ENCODE measurements at regions not wholly inside any gene's neighbourhood (a gene's known extent, or its start where the extent isn't known, plus 50 kb on each side); places are given as distances from the start of the nearest gene placed in this dataset.

DNA sequence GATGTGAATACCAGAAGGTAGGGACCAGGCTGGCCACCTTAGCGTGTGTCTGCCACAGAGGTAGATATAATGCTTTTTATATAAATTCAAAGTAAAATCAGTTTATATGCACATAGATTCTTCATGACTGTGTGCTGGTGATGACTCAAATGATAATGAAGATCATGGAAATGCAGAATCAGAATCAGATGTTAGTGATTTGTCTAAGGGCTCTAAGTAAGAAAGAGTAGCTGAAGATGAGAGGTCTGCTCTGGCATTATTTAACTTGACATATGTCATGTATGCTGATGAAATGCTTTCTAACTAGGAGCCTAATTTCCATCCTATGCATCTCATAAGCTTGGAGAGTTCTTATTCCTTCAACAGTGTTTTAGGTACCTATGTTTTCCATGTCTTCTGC lies 50.3 kb upstream of the DPH6 start:
- no peak overlapping the region for H3K4me3 Mint-ChIP-seq
- H3K27me3 Mint-ChIP-seq (ENCODE audit: low read depth) = peaks cover 7% of the 10 kb centered on the region
- H3K4me1 Mint-ChIP-seq (ENCODE audit: low read depth) = no peaks in the 10 kb centered on the region
- ATAC-seq = no peak
- H3K9me3 Mint-ChIP-seq = peaks cover 5% of the 10 kb centered on the region
- DNase-seq = no peak
- H3K36me3 Mint-ChIP-seq (ENCODE audit: insufficient read depth) = no peaks in the 10 kb centered on the region

- DNase-seq = no peak
- H3K36me3 Mint-ChIP-seq (ENCODE audit: insufficient read depth) = no peaks in the 10 kb centered on the region
- H3K27me3 Mint-ChIP-seq (ENCODE audit: low read depth) = peaks cover 4% of the 10 kb centered on the region
- no peaks in the 10 kb centered on the region for H3K9me3 Mint-ChIP-seq
- H3K4me1 Mint-ChIP-seq (ENCODE audit: low read depth) = no peaks in the 10 kb centered on the region
- ATAC-seq = no peak
- no peak overlapping the region for H3K4me3 Mint-ChIP-seq
Observed at GRCh38 chr15:35602836-35603235, 56.9 kb upstream of the DPH6 start.

- H3K4me3 Mint-ChIP-seq = no peak overlapping the region
- ATAC-seq = no peak
- H3K27me3 Mint-ChIP-seq (ENCODE audit: low read depth) = peaks cover 4% of the 10 kb centered on the region
Observed at GRCh38 chr15:35603301-35603700, 57.3 kb upstream of the DPH6 start.

DNA sequence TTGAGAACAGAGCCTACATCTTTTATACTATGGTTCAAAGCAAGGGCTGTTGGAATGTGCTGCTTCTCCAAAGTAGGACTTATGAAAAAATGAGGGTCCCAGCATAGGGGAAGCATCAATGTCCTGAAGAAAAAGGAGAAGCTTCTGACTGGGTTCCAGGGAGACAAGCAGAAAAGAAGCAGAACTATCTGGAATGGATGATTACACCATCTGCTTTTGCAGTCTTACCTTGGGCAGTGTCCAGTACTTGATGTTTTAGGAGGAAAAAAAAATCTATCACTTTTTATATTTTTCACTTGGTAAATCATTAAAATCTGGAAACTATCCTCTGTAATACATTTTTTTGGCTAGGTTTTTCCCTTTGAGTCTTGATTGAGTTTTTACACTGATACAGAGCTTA lies 57.9 kb upstream of the DPH6 start:
- H3K4me1 Mint-ChIP-seq (ENCODE audit: low read depth) = no peaks in the 10 kb centered on the region
- ATAC-seq = no peak
- H3K36me3 Mint-ChIP-seq (ENCODE audit: insufficient read depth) = no peaks in the 10 kb centered on the region
- no peaks in the 10 kb centered on the region for H3K9me3 Mint-ChIP-seq
- DNase-seq = no peak
- no peaks in the 10 kb centered on the region for H3K27me3 Mint-ChIP-seq (ENCODE audit: low read depth)
- no peak overlapping the region for H3K4me3 Mint-ChIP-seq

More at GRCh38 chr15:35603301-35603700, 57.3 kb upstream of the DPH6 start:
- no peak for DNase-seq
- Mint-ChIP-seq H3K4me1 (ENCODE audit: low read depth) (no peaks in the 10 kb centered on the region), H3K9me3 (no peaks in the 10 kb centered on the region), H3K36me3 (ENCODE audit: insufficient read depth) (no peaks in the 10 kb centered on the region)

GRCh38 chr15:35605764-35606449 lies 59.9 kb upstream of the DPH6 start:
- Mint-ChIP-seq H3K4me1 (ENCODE audit: low read depth) (no peaks in the 10 kb centered on the region), H3K9me3 (no peaks in the 10 kb centered on the region), H3K4me3 (no peak overlapping the region), H3K27me3 (ENCODE audit: low read depth) (no peaks in the 10 kb centered on the region), H3K36me3 (ENCODE audit: insufficient read depth) (no peaks in the 10 kb centered on the region)
- ATAC-seq (no peak), DNase-seq (no peak)

DNA sequence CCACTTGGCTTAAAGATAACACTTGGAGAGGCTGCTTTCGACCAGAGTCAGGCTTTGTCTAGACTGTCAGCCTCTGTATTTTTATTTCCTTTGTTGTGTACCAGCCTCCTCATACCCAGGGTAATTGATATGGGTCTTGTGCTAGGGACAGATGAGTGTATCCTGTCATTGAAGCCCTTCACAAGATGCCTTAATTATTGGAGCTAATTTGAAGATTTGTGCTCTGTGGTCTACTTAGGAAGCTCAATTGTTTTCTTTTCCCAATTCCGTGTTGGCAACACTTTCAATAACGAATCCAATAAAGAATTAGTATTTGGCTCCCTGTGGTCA lies 60.5 kb upstream of the DPH6 start:
- no peaks in the 10 kb centered on the region for H3K36me3 Mint-ChIP-seq (ENCODE audit: insufficient read depth)
- DNase-seq (no peak), ATAC-seq (no peak)
- H3K9me3 Mint-ChIP-seq = no peaks in the 10 kb centered on the region
- no peaks in the 10 kb centered on the region for H3K27me3 Mint-ChIP-seq (ENCODE audit: low read depth)
- H3K4me1 Mint-ChIP-seq (ENCODE audit: low read depth) = no peaks in the 10 kb centered on the region
- H3K4me3 Mint-ChIP-seq = no peak overlapping the region

DNA sequence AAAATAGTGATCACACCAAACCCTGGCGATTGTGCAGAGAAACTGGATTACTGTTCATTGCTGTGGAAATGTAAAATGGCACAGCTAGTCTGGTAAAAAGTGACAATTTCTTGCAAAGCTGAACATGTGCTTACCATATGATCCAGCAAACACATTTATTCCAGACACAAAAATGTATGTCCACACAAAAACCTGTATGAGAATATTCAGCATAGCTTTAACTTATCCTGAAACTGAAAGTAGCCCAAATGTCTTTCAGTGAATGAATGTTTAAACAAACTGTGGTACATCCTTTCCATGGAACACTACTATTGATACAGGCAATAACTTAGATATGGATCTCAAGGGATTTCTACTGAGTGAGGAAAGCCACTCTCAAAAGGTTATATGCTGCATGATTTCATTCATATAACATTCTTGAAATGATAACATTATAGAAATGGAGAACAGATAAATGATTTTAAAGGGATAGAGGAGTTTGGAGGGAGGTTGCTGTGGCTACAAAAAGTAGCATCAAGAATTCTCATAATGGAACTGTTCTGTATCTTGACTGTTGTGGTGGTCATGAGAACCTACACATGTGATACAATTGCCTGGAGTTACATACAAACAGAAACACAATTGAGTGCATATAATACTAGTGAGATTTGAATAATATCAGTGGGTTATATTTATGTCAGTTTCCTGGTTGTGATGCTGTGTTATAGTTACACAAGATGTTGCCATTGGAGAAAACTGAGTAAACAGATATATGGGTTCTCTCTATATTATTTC lies 70.7 kb upstream of the DPH6 start:
- ATAC-seq (no peak), DNase-seq (no peak)
- no peak overlapping the region for H3K4me3 Mint-ChIP-seq

DNA sequence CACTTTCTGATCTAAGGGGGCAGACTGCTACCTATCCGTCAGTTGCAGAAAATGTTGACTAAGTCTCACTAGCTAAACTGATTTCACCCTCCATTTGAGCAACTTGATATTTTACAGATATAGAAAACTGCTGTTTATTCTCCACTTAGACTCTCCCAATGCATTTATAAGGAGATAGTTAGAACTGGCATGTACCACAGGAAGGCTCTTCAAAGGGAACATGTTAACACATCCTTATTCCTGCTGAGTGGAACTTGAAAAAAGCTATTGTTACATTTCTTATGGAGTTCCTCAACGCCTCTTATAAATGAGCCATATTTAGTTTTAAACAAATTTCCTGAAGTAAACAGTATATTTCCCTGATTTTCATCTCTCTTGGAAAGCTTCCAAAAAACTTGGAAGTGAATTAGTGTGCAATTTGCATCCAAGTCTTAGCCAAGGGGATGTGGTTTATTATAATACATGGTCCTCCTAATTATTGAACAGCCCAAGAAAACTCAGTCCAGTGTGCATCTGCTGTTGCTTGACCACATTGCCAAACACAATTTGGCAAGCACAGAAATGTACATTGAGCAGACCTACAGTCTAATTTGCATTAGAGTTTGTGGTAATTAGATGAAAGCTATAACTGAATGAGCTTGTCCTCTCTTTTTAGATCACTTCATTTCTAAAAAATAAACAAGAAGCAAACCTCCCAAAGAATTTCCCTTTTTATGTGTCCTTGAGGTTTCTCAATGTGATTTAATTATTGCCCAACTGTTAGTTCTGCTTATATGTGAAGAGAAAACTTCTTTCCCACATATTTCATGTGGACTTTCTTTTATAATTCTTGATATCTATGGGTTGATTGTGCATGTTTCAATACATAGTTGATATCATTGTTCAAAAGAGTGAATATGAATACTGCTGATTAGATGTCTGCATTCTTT lies 72.6 kb upstream of the DPH6 start:
- H3K36me3 Mint-ChIP-seq (ENCODE audit: insufficient read depth) = no peaks in the 10 kb centered on the region

More for the DNA sequence above, 70.7 kb upstream of the DPH6 start:
- Mint-ChIP-seq H3K4me1 (ENCODE audit: low read depth) (no peaks in the 10 kb centered on the region), H3K36me3 (ENCODE audit: insufficient read depth) (no peaks in the 10 kb centered on the region), H3K9me3 (peaks cover 12% of the 10 kb centered on the region), H3K27me3 (ENCODE audit: low read depth) (peaks cover 9% of the 10 kb centered on the region)

DNA sequence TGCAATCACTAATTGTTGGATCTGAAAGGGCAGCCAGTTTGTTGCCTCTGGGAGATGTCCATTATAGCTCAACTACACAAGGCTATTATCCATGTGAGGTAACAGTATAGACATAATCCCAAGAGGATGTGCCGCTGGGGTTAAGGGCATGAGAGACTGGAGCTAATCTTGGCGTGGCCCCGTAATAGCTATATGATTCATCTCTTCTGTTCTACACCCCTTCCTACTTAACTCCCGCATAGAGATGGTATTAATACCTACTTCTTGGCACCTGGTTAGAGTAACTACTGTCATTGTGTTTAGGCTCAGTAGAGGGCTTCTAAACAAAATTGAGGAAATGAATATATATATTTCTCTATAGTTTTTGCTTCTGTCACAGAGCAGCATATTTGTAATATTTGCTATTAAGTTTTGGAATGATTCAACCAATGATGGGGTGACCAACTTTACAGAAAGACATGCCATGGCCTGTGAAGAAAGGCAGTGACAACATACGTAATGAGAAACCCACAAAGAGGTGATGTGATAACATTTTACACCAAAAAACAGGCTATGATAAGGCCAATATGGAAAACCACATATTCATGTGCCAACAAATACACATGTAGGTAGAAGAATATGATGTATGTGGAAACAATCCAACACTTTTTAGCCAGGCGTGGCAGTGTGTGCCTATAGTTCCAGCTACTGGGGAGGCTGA lies 76.8 kb upstream of the DPH6 start:
- H3K4me1 Mint-ChIP-seq (ENCODE audit: low read depth) = no peaks in the 10 kb centered on the region
- H3K36me3 Mint-ChIP-seq (ENCODE audit: insufficient read depth) = no peaks in the 10 kb centered on the region

More for the DNA sequence above, 72.6 kb upstream of the DPH6 start:
- Mint-ChIP-seq H3K27me3 (ENCODE audit: low read depth) (peaks cover 12% of the 10 kb centered on the region), H3K4me3 (no peak overlapping the region), H3K4me1 (ENCODE audit: low read depth) (no peaks in the 10 kb centered on the region), H3K9me3 (peaks cover 6% of the 10 kb centered on the region)
- DNase-seq = no peak
- ATAC-seq = no peak

DNA sequence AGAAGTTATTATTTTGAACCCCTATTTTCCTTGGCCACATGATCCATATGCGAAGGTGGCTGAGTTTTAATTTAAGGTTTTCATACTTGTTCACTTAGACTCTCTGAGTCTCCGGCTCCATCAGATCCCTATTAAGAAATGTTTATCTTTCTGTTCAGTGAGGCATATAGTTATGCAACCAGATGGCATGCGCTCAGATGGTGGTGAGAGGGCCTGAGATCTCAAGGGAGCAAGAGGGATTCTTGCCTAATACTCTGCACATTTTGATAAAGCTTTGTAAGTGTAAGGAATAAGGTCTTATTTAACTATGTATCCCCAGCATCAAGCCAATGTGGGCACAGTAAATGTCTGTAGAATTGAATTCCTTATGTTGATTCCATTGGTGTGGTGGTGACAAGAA lies 78.9 kb upstream of the DPH6 start:
- H3K4me3 Mint-ChIP-seq = no peak overlapping the region
- H3K4me1 Mint-ChIP-seq (ENCODE audit: low read depth) = no peaks in the 10 kb centered on the region
- no peaks in the 10 kb centered on the region for H3K36me3 Mint-ChIP-seq (ENCODE audit: insufficient read depth)
- no peaks in the 10 kb centered on the region for H3K9me3 Mint-ChIP-seq
- no peak for ATAC-seq
- DNase-seq = no peak
- H3K27me3 Mint-ChIP-seq (ENCODE audit: low read depth) = peaks cover 5% of the 10 kb centered on the region

More for the DNA sequence above, 76.8 kb upstream of the DPH6 start:
- DNase-seq (no peak), ATAC-seq (no peak)
- Mint-ChIP-seq H3K27me3 (ENCODE audit: low read depth) (peaks cover 5% of the 10 kb centered on the region), H3K4me3 (no peak overlapping the region), H3K9me3 (no peaks in the 10 kb centered on the region)

DNA sequence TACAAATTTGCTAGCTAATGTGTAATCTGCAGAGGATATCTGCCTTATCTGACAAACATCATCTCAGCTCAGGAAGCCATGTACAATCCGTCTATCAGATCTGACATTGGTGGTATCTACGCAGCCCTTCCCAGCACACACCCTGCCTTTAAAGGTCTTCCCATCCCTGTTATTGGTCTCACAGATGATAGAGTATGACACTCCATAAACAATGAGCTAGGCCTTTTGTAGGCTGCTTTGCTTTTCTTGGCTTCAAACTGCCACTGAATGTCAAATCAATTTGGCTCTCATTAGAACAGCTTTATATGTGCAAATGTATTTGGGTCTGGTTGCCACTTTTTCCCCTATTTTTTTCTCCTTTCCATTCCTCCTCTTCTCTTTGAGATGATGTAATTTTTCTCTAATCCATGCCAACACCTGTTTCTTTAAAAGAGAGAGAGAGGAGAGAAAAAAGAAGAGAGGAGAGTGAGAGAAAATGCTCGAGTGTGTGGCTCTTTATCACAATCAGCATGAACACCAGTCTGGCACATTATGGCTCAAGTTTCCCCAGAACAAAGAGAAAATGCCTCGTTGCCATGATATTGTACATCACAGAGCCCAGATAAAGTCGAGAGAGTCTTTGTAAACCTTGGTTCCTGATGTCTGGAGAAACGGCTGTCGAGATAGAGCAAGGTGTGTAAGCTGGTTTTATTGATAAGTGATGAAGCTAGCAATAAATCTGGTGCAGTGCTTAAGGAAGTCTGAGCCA lies 80.8 kb upstream of the DPH6 start:
- ATAC-seq (no peak), DNase-seq (no peak)
- H3K4me1 Mint-ChIP-seq (ENCODE audit: low read depth) = no peaks in the 10 kb centered on the region
- H3K4me3 Mint-ChIP-seq = no peak overlapping the region
- H3K9me3 Mint-ChIP-seq = no peaks in the 10 kb centered on the region
- no peaks in the 10 kb centered on the region for H3K36me3 Mint-ChIP-seq (ENCODE audit: insufficient read depth)
- H3K27me3 Mint-ChIP-seq (ENCODE audit: low read depth) = peaks cover 4% of the 10 kb centered on the region

DNA sequence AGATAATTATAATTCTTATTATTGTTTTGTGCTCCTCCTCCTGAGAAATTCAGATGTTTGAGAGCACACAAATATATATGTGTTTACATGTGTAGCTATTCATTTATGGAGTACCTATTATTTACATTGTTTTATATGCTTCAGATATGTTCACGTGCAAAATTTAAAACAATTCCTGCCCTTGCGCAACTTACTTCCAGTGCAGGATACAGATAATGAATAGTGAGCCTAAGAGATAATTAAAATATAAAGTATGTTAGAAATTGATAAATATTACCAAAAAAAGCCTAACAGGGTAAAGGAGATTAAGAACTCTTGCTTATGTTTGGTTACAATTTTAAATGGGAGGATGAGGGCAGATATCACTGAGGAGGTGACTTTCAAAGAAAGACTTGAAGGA lies 81.7 kb upstream of the DPH6 start:
- no peaks in the 10 kb centered on the region for H3K9me3 Mint-ChIP-seq
- peaks cover 7% of the 10 kb centered on the region for H3K27me3 Mint-ChIP-seq (ENCODE audit: low read depth)
- no peak overlapping the region for H3K4me3 Mint-ChIP-seq
- ATAC-seq (no peak), DNase-seq (no peak)
- no peaks in the 10 kb centered on the region for H3K36me3 Mint-ChIP-seq (ENCODE audit: insufficient read depth)
- no peaks in the 10 kb centered on the region for H3K4me1 Mint-ChIP-seq (ENCODE audit: low read depth)

DNA sequence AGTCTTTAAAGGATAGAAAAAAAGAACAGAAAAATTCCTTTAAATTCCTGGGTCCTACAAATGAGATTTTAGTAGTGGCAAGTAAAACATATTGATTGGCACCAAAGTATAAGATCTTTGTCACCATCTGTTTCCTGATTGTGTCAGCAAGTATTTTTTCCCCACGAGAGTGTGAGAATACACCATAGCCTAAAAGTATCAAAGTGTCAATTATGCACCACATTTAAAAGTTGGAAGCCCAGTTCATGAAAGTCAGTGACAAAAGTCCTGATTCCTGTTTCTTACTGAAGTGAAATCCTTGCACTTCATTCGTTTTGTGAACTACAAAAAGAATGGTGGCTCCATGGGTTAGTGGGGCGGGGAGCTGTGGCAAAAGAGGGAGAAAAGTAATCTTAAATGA lies 83.8 kb upstream of the DPH6 start:
- DNase-seq = no peak
- H3K36me3 Mint-ChIP-seq (ENCODE audit: insufficient read depth) = no peaks in the 10 kb centered on the region
- H3K27me3 Mint-ChIP-seq (ENCODE audit: low read depth) = peaks cover 7% of the 10 kb centered on the region
- H3K4me3 Mint-ChIP-seq = no peak overlapping the region
- no peak for ATAC-seq
- no peaks in the 10 kb centered on the region for H3K4me1 Mint-ChIP-seq (ENCODE audit: low read depth)
- H3K9me3 Mint-ChIP-seq = no peaks in the 10 kb centered on the region

All from activated T-cell treated with anti-CD3 and anti-CD28 coated beads, Interleukin-2, amount 50 U/mL, for 4 hours (primary cell).